Thoracic aorta (tissue), 2 donors: ENCODE measurements at regions not wholly inside any gene's neighbourhood (a gene's known extent, or its start where the extent isn't known, plus 50 kb on each side); places are given as distances from the start of the nearest gene placed in this dataset.

Experiments used
- ATAC-seq: fragments of 150-250 bp; one replicate; pipeline ENCODE4 v1.8.0; 2017; ENCODE audit warnings: low read depth; ENCODE audit not compliant: insufficient number of reproducible peaks, low FRiP score
- DNase-seq: peaks from one replicate; pipeline ENCODE4 v3.0.0-alpha.2; 2020; ENCODE audit warnings: low spot score
- H3K27ac ChIP-seq, 2 donors: fragments of 200-600 bp; sonication (generic); 1 replicate in 1 of 2; 2 replicates in 1 of 2; pipeline ENCODE4 v1.5.1; 2016; ENCODE audit warnings: mild to moderate bottlenecking in 2 of 2, moderate library complexity in 2 of 2
- H3K27me3 ChIP-seq: fragments of 200-600 bp; sonication (generic); replicated peaks from 2 replicates; pipeline ENCODE4 v1.6.0; 2016; ENCODE audit warnings: mild to moderate bottlenecking; ENCODE audit not compliant: insufficient read depth
- H3K36me3 ChIP-seq: fragments of 200-600 bp; sonication (generic); one replicate; pipeline ENCODE4 v1.5.1; 2016
- H3K4me1 ChIP-seq, 2 donors: fragments of 200-600 bp; sonication (generic); 1 replicate in 1 of 2; 2 replicates in 1 of 2; pipeline versions ENCODE4 v1.5.1 to v1.6.0; 2016; ENCODE audit warnings: low read depth in 2 of 2, mild to moderate bottlenecking in 1 of 2; ENCODE audit not compliant: control insufficient read depth in 1 of 2
- H3K4me3 ChIP-seq: fragments of 200-600 bp; sonication (generic); 2 replicates; pipeline ENCODE4 v1.5.1; 2016; ENCODE audit warnings: mild to moderate bottlenecking
- H3K9me3 ChIP-seq: fragments of 200-600 bp; sonication (generic); 2 replicates; pipeline ENCODE4 v1.5.1; 2016
- CTCF ChIP-seq: fragments of 200-600 bp; sonication (generic); IDR thresholded peaks from one replicate; pipeline ENCODE4 v1.5.1; 2019; ENCODE audit warnings: antibody characterized with exemption

- H3K27me3 ChIP-seq, result no peaks in the 10 kb centered on the region
- H3K9me3 ChIP-seq, result no peaks in the 10 kb centered on the region
- H3K4me3 ChIP-seq, result no peak overlapping the region
- no peaks in the 10 kb centered on the region for H3K36me3 ChIP-seq
- DNase-seq (no peak), ATAC-seq (no peak)
- no peak for TF ChIP-seq CTCF
- peaks cover 4 to 18% of the 10 kb centered on the region in 2 donors for H3K4me1 ChIP-seq
- H3K27ac ChIP-seq, result no peak overlapping the region
Observed at GRCh38 chr11:30705913-30706675, 119.9 kb upstream of the MPPED2 start.

- ATAC-seq, result no peak
- no peak for DNase-seq
Observed at GRCh38 chr11:30698425-30698824, 112.3 kb upstream of the MPPED2 start.

GRCh38 chr11:30697032-30697431 is 110.9 kb upstream of the MPPED2 start:
- DNase-seq (no peak), ATAC-seq (no peak)
- H3K27me3 ChIP-seq, result no peaks in the 10 kb centered on the region
- H3K4me1 ChIP-seq, result no peaks in the 10 kb centered on the region
- TF ChIP-seq CTCF, result no peak
- H3K27ac ChIP-seq, result no peak overlapping the region
- no peaks in the 10 kb centered on the region for H3K9me3 ChIP-seq
- no peak overlapping the region for H3K4me3 ChIP-seq
- no peaks in the 10 kb centered on the region for H3K36me3 ChIP-seq

More at GRCh38 chr11:30698425-30698824, 112.3 kb upstream of the MPPED2 start:
- H3K27ac ChIP-seq, result no peak overlapping the region
- H3K9me3 ChIP-seq, result no peaks in the 10 kb centered on the region
- no peak for TF ChIP-seq CTCF
- H3K4me3 ChIP-seq, result no peak overlapping the region
- no peaks in the 10 kb centered on the region for H3K36me3 ChIP-seq
- H3K27me3 ChIP-seq, result no peaks in the 10 kb centered on the region
- no peaks in the 10 kb centered on the region for H3K4me1 ChIP-seq

- Histone ChIP-seq H3K36me3 (no peaks in the 10 kb centered on the region), H3K4me3 (no peak overlapping the region), H3K27ac (no peak overlapping the region), H3K9me3 (no peaks in the 10 kb centered on the region), H3K27me3 (no peaks in the 10 kb centered on the region), H3K4me1 (no peaks in the 10 kb centered on the region)
- no peak for TF ChIP-seq CTCF
- DNase-seq (no peak), ATAC-seq (no peak)
Observed at GRCh38 chr11:30684772-30685171, 98.6 kb upstream of the MPPED2 start.

- DNase-seq, result no peak
- TF ChIP-seq CTCF, result no peak
- no peak overlapping the region for H3K4me3 ChIP-seq
- H3K4me1 ChIP-seq, result no peaks in the 10 kb centered on the region
- no peaks in the 10 kb centered on the region for H3K9me3 ChIP-seq
- no peak overlapping the region for H3K27ac ChIP-seq
- H3K36me3 ChIP-seq, result no peaks in the 10 kb centered on the region
- no peaks in the 10 kb centered on the region for H3K27me3 ChIP-seq
- ATAC-seq, result no peak
Observed at GRCh38 chr11:30683176-30683575, 97.0 kb upstream of the MPPED2 start.
